Stimulated activated CD4-positive, alpha-beta T cell treated with anti-CD3 and anti-CD28 coated beads, Interleukin-15, amount 100 ng/mL, for 48 hours (primary cell): ENCODE measurements at regions not wholly inside any gene's neighbourhood (a gene's known extent, or its start where the extent isn't known, plus 50 kb on each side); places are given as distances from the start of the nearest gene placed in this dataset.
"Not testable (repeated sequence)": the region's sequence is repeated elsewhere in the genome, so short reads cannot be mapped to it uniquely, and the experiment has no call there.

ENCODE experiments used
- DNase-seq, 2 donors: peaks; one replicate each; pipeline ENCODE4 v3.0.0-alpha.2; 2020; ENCODE audit warnings: low read depth in 2 of 2

GRCh38 chr5:19208397-19208796 lies 779.6 kb downstream of the CDH18 start:
- no peak for DNase-seq

- DNase-seq, result no peak
Measured at GRCh38 chr5:19210886-19211285, 777.1 kb downstream of the CDH18 start.

- no peak for DNase-seq
Measured at GRCh38 chr5:19229179-19229835, 758.7 kb downstream of the CDH18 start.

GRCh38 chr5:19233573-19233972 lies 754.4 kb downstream of the CDH18 start:
- no peak for DNase-seq

GRCh38 chr5:19235101-19235584 lies 752.9 kb downstream of the CDH18 start:
- DNase-seq, result no peak

GRCh38 chr5:19240170-19240569 lies 747.8 kb downstream of the CDH18 start:
- DNase-seq, result no peak

- no peak for DNase-seq
Measured at GRCh38 chr5:19241690-19242089, 746.3 kb downstream of the CDH18 start.

GRCh38 chr5:19246191-19246590 lies 741.8 kb downstream of the CDH18 start:
- DNase-seq, result not testable (repeated sequence)

- no peak for DNase-seq
Measured at GRCh38 chr5:19247302-19247701, 740.7 kb downstream of the CDH18 start.

GRCh38 chr5:19256036-19256435 lies 732.0 kb downstream of the CDH18 start:
- no peak for DNase-seq

- DNase-seq, result no peak
Measured at GRCh38 chr5:19258686-19259085, 729.3 kb downstream of the CDH18 start.

- no peak for DNase-seq
Measured at GRCh38 chr5:19261879-19262278, 726.1 kb downstream of the CDH18 start.

GRCh38 chr5:19264821-19265220 lies 723.2 kb downstream of the CDH18 start:
- DNase-seq, result no peak

- DNase-seq, result no peak
Measured at GRCh38 chr5:19266791-19267190, 721.2 kb downstream of the CDH18 start.

GRCh38 chr5:19270153-19270552 lies 717.8 kb downstream of the CDH18 start:
- no peak for DNase-seq

GRCh38 chr5:19274578-19274977 lies 713.4 kb downstream of the CDH18 start:
- no peak for DNase-seq

- DNase-seq, result no peak
Measured at GRCh38 chr5:19285286-19285685, 702.7 kb downstream of the CDH18 start.

GRCh38 chr5:19287548-19288277 lies 700.3 kb downstream of the CDH18 start:
- DNase-seq, result not testable (repeated sequence)

- DNase-seq, result not testable (repeated sequence)
Measured at GRCh38 chr5:19288311-19288710, 699.7 kb downstream of the CDH18 start.

GRCh38 chr5:19297934-19298333 lies 690.1 kb downstream of the CDH18 start:
- DNase-seq, result no peak

GRCh38 chr5:19301271-19301670 lies 686.7 kb downstream of the CDH18 start:
- DNase-seq, result no peak

GRCh38 chr5:19314840-19315239 lies 673.2 kb downstream of the CDH18 start:
- no peak for DNase-seq

GRCh38 chr5:19319252-19319651 lies 668.7 kb downstream of the CDH18 start:
- no peak for DNase-seq
